ENCODE measurements at regions not wholly inside any gene's neighbourhood (a gene's known extent, or its start where the extent isn't known, plus 50 kb on each side); places are given as distances from the start of the nearest gene placed in this dataset.

DNA sequence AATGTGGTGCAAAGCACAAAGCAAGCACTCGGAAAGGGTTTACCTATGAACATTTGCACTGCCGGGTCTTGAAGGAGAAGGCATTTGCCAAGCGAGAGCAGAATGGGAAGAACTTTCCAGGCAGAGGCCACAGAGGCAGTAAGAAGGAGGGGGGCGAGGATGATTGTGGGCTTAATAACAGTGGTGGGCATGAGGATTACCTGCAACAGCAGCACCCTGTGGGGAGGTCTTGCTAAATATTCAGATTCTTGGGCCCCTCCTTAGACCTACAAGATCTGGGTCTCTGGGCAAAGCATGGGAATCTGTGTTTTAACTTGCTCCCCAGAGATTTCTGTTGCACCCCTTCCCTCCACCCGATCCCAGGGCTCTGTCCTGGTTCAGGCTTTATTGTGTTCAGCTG is 75.1 kb upstream of the ZBED5 start:
- no peak for TF ChIP-seq GATA2 (IDR thresholded peaks at IDR 0.05; ENCODE audit: low read depth, low read length)
- no peak for TF ChIP-seq GATA3 (IDR thresholded peaks at IDR 0.05; ENCODE audit: low read depth, low read length)

DNA sequence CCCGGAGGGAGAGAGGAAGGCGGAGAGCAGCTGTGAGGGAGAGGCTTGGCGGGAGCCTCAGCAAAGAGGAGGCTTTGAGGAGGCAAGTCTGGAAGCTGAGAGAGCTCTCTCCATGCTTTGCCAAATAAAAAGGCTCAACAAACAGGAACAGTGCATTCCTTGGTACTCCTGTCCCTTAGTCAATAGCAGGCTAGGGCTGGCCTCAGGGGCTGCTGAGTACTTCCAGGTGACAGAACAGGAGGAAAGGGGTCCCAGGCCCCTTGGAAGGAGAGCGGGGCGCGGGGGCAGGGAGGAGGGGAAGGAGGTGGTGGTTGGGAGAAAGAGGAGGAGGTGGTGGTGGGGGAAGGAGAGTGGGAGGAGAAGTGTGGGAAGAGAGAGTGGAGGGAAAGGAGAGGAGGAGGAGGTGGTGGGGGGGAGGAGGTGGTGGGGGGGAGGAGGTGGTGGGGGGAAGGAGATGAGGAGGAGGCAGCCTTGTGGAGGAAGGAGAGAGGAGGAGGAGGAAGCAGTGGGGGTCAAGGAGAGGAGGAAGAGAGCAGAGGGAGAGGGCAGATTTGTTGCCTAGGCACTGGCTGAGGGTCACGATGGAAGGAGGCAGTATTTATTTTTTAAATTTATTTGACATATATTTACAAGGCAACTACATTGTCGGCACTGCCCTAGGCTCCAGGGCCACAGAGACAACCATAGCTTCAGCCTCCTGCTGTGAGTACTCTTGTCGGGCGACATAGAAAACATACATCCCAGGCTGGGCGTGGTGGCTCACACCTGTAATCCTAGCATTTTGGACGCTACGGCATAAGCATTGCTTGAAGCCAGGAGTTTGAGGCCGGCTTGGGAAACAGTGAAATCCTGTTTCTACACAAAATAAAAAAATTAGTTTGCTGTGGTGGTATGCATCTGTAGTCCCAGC is 74.2 kb upstream of the ZBED5 start:
- TF ChIP-seq GATA2 (IDR thresholded peaks at IDR 0.05; ENCODE audit: low read depth, low read length) (no peak), GATA3 (IDR thresholded peaks at IDR 0.05; ENCODE audit: low read depth, low read length) (no peak)

- TF ChIP-seq GATA3 (IDR thresholded peaks at IDR 0.05; ENCODE audit: low read depth, low read length), result no peak
- no peak for TF ChIP-seq GATA2 (IDR thresholded peaks at IDR 0.05; ENCODE audit: low read depth, low read length)
These were observed 73.3 kb upstream of the ZBED5 start for GRCh38 chr11:10930972-10931760.

- TF ChIP-seq GATA2 (IDR thresholded peaks at IDR 0.05; ENCODE audit: low read depth, low read length), result no peak
- no peak for TF ChIP-seq GATA3 (IDR thresholded peaks at IDR 0.05; ENCODE audit: low read depth, low read length)
These were observed 72.5 kb upstream of the ZBED5 start for GRCh38 chr11:10930224-10930971.

- TF ChIP-seq GATA2 (IDR thresholded peaks at IDR 0.05; ENCODE audit: low read depth, low read length) (no peak), GATA3 (IDR thresholded peaks at IDR 0.05; ENCODE audit: low read depth, low read length) (no peak)
These were observed 69.7 kb upstream of the ZBED5 start for GRCh38 chr11:10927538-10927937.

DNA sequence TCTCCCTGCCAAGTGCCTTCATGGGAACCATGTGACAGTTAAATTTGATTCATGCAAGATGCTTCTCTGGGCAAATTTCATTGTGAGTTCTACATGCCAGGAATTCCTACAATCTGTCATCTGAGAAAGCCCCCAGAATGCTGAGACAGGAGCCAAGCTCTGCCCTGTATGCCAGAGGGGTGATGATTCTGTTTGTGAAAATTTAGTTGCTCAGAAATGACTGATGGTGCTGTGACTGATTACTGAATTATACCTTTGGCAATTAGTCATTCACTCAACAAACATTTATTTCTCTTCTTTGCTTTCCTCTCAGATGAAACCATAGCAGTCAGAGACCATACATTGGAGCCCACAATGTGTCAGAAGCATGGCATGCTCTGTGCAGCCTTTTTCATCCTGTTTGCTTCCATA is 69.0 kb upstream of the ZBED5 start:
- TF ChIP-seq GATA3 (IDR thresholded peaks at IDR 0.05; ENCODE audit: low read depth, low read length) (no peak), GATA2 (IDR thresholded peaks at IDR 0.05; ENCODE audit: low read depth, low read length) (no peak)

- TF ChIP-seq GATA3 (IDR thresholded peaks at IDR 0.05; ENCODE audit: low read depth, low read length) (no peak), GATA2 (IDR thresholded peaks at IDR 0.05; ENCODE audit: low read depth, low read length) (no peak)
These were observed 67.5 kb upstream of the ZBED5 start for GRCh38 chr11:10925149-10925926.

GRCh38 chr11:10923882-10924281 is 66.0 kb upstream of the ZBED5 start:
- TF ChIP-seq GATA2 (IDR thresholded peaks at IDR 0.05; ENCODE audit: low read depth, low read length) (no peak), GATA3 (IDR thresholded peaks at IDR 0.05; ENCODE audit: low read depth, low read length) (no peak)

DNA sequence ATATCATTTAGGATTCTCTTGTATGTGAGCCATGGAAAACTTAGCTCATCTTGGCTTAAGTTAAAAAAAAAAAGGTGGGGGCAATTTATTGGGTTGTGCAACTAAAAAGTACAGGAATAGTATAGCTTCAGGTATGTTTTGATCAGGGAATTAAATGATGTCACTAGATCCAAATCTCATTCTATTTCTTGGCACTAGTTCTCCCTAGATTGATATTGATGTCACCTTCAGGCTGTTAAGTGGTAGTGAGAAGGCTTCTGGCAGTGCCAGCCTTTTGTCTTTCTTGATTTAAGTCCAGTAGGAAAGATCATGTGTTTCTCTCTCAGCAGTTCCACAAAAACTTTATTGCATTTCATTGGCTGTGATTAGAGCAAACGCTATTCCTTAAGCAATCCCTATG is 65.0 kb upstream of the ZBED5 start:
- no peak for TF ChIP-seq GATA3 (IDR thresholded peaks at IDR 0.05; ENCODE audit: low read depth, low read length)
- TF ChIP-seq GATA2 (IDR thresholded peaks at IDR 0.05; ENCODE audit: low read depth, low read length), result no peak

- TF ChIP-seq GATA3 (IDR thresholded peaks at IDR 0.05; ENCODE audit: low read depth, low read length), result no peak
- no peak for TF ChIP-seq GATA2 (IDR thresholded peaks at IDR 0.05; ENCODE audit: low read depth, low read length)
These were observed 63.0 kb upstream of the ZBED5 start for GRCh38 chr11:10920875-10921274.

GRCh38 chr11:10920205-10920604 is 62.4 kb upstream of the ZBED5 start:
- TF ChIP-seq GATA2 (IDR thresholded peaks at IDR 0.05; ENCODE audit: low read depth, low read length) (no peak), GATA3 (IDR thresholded peaks at IDR 0.05; ENCODE audit: low read depth, low read length) (no peak)

- no peak for TF ChIP-seq GATA2 (IDR thresholded peaks at IDR 0.05; ENCODE audit: low read depth, low read length)
- no peak for TF ChIP-seq GATA3 (IDR thresholded peaks at IDR 0.05; ENCODE audit: low read depth, low read length)
These were observed 60.8 kb upstream of the ZBED5 start for GRCh38 chr11:10918698-10919097.

DNA sequence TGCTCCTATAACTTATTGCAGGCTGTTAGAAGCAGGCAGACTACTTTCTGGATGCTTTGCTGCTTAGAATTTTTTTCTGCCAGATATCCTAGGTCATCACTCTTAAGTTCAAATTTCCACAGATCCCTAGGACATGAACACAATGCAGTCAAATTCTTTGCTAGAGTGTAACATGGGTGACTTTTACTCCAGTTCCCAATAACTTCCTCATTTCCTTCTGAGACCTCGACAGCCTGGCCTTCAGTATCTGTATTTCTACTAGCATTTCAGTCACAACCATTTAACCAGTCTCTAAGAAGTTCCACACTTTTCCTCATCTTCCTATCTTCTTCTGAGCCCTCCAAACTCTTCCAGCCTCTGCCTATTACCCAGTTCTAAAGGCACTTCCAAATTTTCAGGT is 60.4 kb upstream of the ZBED5 start:
- TF ChIP-seq GATA2 (IDR thresholded peaks at IDR 0.05; ENCODE audit: low read depth, low read length), result no peak
- TF ChIP-seq GATA3 (IDR thresholded peaks at IDR 0.05; ENCODE audit: low read depth, low read length), result no peak

All from SH-SY5Y (cell line).